ENCODE measurements at regions not wholly inside any gene's neighbourhood (a gene's known extent, or its start where the extent isn't known, plus 50 kb on each side); places are given as distances from the start of the nearest gene placed in this dataset.
A peak's percentile ranks its signal among the peaks of the same experiment; 100 is the strongest.

- no peak for DNase-seq
Measured at GRCh38 chr9:79357194-79357593, 214.6 kb upstream of the TLE4 start.

- no peak for DNase-seq
Measured at GRCh38 chr9:79357616-79358015, 214.1 kb upstream of the TLE4 start.

- peak; percentile 77 for DNase-seq
Measured at GRCh38 chr9:79360387-79361347, 211.1 kb upstream of the TLE4 start.

GRCh38 chr9:79362100-79363081 is 209.4 kb upstream of the TLE4 start:
- peak; percentile 28 for DNase-seq

GRCh38 chr9:79369676-79370075 is 202.1 kb upstream of the TLE4 start:
- DNase-seq, result no peak

- DNase-seq, result no peak
Measured at GRCh38 chr9:79371301-79371700, 200.5 kb upstream of the TLE4 start.

GRCh38 chr9:79371948-79372555 is 199.7 kb upstream of the TLE4 start:
- DNase-seq, result no peak

GRCh38 chr9:79377339-79377855 is 194.4 kb upstream of the TLE4 start:
- peak; percentile 33 for DNase-seq

GRCh38 chr9:79378107-79378506 is 193.7 kb upstream of the TLE4 start:
- DNase-seq, result no peak

GRCh38 chr9:79382044-79382443 is 189.7 kb upstream of the TLE4 start:
- no peak for DNase-seq

- DNase-seq, result peak; percentile 39
Measured at GRCh38 chr9:79382458-79382857, 189.3 kb upstream of the TLE4 start.

GRCh38 chr9:79383096-79383495 is 188.7 kb upstream of the TLE4 start:
- DNase-seq, result no peak

- DNase-seq, result no peak
Measured at GRCh38 chr9:79384091-79384490, 187.7 kb upstream of the TLE4 start.

- DNase-seq, result peak; percentile 76
Measured at GRCh38 chr9:79384501-79384900, 187.3 kb upstream of the TLE4 start.

GRCh38 chr9:79387101-79387835 is 184.5 kb upstream of the TLE4 start:
- peak; percentile 38 for DNase-seq

GRCh38 chr9:79390077-79390698 is 181.6 kb upstream of the TLE4 start:
- no peak for DNase-seq

- DNase-seq, result no peak
Measured at GRCh38 chr9:79390781-79391770, 180.7 kb upstream of the TLE4 start.

GRCh38 chr9:79395228-79395627 is 176.5 kb upstream of the TLE4 start:
- DNase-seq, result no peak

GRCh38 chr9:79395755-79396154 is 176.0 kb upstream of the TLE4 start:
- no peak for DNase-seq

GRCh38 chr9:79396168-79396567 is 175.6 kb upstream of the TLE4 start:
- no peak for DNase-seq
